Peyer's patch (tissue), 4 donors: ENCODE measurements at regions not wholly inside any gene's neighbourhood (a gene's known extent, or its start where the extent isn't known, plus 50 kb on each side); places are given as distances from the start of the nearest gene placed in this dataset.

Experiments
- CTCF ChIP-seq, 6 experiments: fragments of 450-650 bp in 4 of 6; fragments of 200-600 bp in 2 of 6; sonication (generic) in 1 of 6; IDR thresholded peaks; one replicate each; pipeline ENCODE4 v1.5.1; 2017 to 2019; ENCODE audit warnings: antibody characterized with exemption in 6 of 6, mild to moderate bottlenecking in 3 of 6, moderate library complexity in 1 of 6
- POLR2A ChIP-seq, 2 donors: fragments of 450-650 bp; IDR thresholded peaks; one replicate each; pipeline ENCODE4 v1.5.1; 2017; ENCODE audit warnings: antibody characterized with exemption in 2 of 2, mild to moderate bottlenecking in 2 of 2, moderate library complexity in 2 of 2

- TF ChIP-seq CTCF (IDR thresholded peaks at IDR 0.05) (no peak), POLR2A (IDR thresholded peaks at IDR 0.05) (no peak)
Observed at GRCh38 chr5:85647349-85648127, 970.2 kb upstream of the COX7C start.
